Stomach (tissue), 8 donors: ENCODE measurements at regions not wholly inside any gene's neighbourhood (a gene's known extent, or its start where the extent isn't known, plus 50 kb on each side); places are given as distances from the start of the nearest gene placed in this dataset.

ENCODE experiments used
- DNase-seq, 2 donors: peaks; one replicate each; pipeline versions ENCODE4 v3.0.0 to v3.0.0-alpha.2; 2013 to 2019
- H3K27ac ChIP-seq, 5 donors: fragments of 200-600 bp in 4 of 5; sonication (generic) in 4 of 5; one replicate each; pipeline ENCODE4 v1.5.1; 2013 to 2019; ENCODE audit warnings: mild to moderate bottlenecking in 1 of 5, moderate library complexity in 1 of 5
- H3K27me3 ChIP-seq, 3 donors: fragments of 200-600 bp; sonication (generic); one replicate each; pipeline ENCODE4 v1.5.1; 2017 to 2019; ENCODE audit warnings: mixed run types in 1 of 3
- H3K36me3 ChIP-seq, 4 donors: fragments of 200-600 bp; sonication (generic); 1 replicate in 3 of 4; 2 replicates in 1 of 4; pipeline ENCODE4 v1.5.1; 2016 to 2019
- H3K4me1 ChIP-seq, 4 donors: fragments of 200-600 bp; sonication (generic); one replicate each; pipeline ENCODE4 v1.5.1; 2016 to 2019
- H3K4me3 ChIP-seq, 4 donors: fragments of 200-600 bp; sonication (generic) in 3 of 4; one replicate each; pipeline ENCODE4 v1.5.1; 2016 to 2019; ENCODE audit warnings: mild to moderate bottlenecking in 1 of 4
- H3K9me3 ChIP-seq, 4 donors: fragments of 200-600 bp; sonication (generic); one replicate each; pipeline ENCODE4 v1.5.1; 2016 to 2019
- EP300 ChIP-seq: sonication (generic); formaldehyde crosslinking; IDR thresholded peaks from one replicate; pipeline ENCODE4 v1.6.1; 2017; ENCODE audit warnings: antibody characterized with exemption
- POLR2A ChIP-seq, 4 donors: fragments of 450-650 bp; IDR thresholded peaks; one replicate each; pipeline ENCODE4 v1.6.1; 2016; ENCODE audit warnings: antibody characterized with exemption in 4 of 4, control low read depth in 2 of 4, mild to moderate bottlenecking in 1 of 4, moderate library complexity in 1 of 4
- POLR2AphosphoS5 ChIP-seq, 3 donors: sonication (generic); formaldehyde crosslinking; IDR thresholded peaks; one replicate each; pipeline ENCODE4 v1.6.1; 2016; ENCODE audit warnings: antibody characterized with exemption in 3 of 3
- WGBS, 5 donors: extraction: QIAGEN DNeasy Blood & Tissue Kit in 3 of 5; methylation state at CpG; one replicate each; pipeline versions ENCODE4 v1.1.5 to v1.1.7; 2013 to 2018; 5-methylcytosine and 5-hydroxymethylcytosine counted together
- intact Hi-C: fragments of 100-400 bp; cut with DNase I; formaldehyde crosslinking; loops from one replicate; pipeline ENCODE4 v1.15.1; 2023; ENCODE audit warnings: low total_unique reads
- TF ChIP-seq, protein P1 (sequence below), 7 experiments: fragments of 450-650 bp in 4 of 7; fragments of 200-600 bp in 3 of 7; sonication (generic) in 3 of 7; IDR thresholded peaks; one replicate each; pipeline ENCODE4 v1.5.1; 2016 to 2019; ENCODE audit warnings: antibody characterized with exemption in 7 of 7, control low read depth in 2 of 7, mild to moderate bottlenecking in 1 of 7
- donor health status: healthy with polysubstance abuse.
- donor health status: Bipolar disorder and iron deficiency.
- donor health status: healthy.

DNA sequence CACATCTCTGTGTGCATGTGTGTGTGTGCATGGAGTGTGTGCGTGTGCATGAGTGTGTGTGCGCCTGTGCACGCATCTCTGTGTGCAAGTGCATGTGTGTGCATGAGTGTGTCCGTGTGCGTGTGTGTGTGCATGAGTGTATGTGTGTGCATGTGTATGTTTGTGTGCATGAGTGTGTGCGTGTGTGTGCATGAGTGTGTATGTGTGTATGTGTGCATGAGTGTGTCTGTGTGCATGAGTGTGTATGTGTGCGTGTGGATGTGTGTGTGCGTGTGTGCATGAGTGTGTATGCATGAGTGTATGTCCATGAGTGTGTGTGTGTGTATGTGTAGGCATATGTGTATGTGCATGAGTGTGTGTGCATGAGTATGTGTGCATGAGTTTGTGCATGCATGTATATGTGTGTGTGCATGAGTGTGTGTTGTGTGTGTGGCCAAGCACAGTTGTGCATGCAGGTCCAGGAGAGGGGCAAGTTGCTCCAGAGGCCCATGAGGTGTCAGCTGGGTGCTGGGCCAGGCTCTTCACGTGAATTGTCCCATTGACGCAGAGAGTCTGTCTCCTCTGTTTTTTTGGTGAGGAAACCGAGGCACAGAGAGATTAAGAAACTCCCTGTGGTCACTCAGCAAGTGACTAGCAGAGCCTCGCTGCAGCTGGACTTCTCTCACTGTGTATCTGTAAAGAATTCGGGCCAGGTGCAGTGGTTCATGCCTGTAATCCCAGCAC lies 75.5 kb downstream of the ASB1 start:
- 91 to 95% (median 95%) methylated on average over 12 to 13 of the region's 13 CpGs for WGBS, 5 donors

DNA sequence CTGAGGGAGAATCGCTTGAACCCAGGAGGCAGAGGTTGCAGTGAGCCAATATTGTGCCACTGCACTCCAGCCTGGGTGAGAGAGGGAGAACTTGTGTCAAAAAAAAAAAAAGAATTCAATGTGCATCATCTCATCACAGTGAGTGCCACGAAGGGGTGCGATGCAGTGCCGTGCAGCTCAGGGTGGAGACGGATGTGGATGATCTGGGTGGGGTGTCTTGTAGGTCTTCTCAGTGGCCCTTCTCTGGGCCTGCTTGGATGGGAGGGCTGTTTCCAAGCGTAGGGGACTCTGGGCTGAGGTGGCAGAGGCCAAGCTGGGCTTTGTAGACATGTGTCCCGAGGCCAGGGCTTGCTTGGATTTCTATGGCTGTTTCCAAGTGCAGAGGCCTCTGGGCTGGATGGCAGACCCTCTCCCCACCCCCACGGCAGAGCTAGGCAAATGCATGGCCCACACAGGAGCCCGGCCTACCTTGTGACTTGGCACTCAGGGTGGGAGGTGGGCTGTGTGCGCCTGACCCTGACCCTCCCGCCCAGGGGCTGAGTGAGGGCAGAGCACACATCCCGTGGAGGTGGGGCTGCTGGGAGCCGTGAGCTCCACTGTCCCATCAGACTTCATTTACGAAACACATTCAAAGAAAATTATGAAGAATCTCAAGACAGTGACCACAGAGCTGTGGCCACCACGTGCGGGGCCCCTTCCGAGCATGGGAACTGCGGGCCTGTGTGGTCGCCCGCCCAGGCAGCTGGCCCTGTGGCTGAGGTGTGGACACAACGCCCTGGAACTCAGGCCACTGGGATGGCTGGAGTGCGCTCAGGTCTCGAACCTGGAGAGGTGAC lies 76.4 kb downstream of the ASB1 start:
- H3K36me3 ChIP-seq: no peaks in the 10 kb centered on the region
- no peak for DNase-seq
- no peak overlapping the region for H3K4me3 ChIP-seq
- intact Hi-C loops: no loop called here
- no peak overlapping the region for H3K27ac ChIP-seq
- 83 to 93% (median 91%) methylated on average over 17 to 23 of the region's 23 CpGs for WGBS, 5 donors
- TF ChIP-seq, protein P1, sequence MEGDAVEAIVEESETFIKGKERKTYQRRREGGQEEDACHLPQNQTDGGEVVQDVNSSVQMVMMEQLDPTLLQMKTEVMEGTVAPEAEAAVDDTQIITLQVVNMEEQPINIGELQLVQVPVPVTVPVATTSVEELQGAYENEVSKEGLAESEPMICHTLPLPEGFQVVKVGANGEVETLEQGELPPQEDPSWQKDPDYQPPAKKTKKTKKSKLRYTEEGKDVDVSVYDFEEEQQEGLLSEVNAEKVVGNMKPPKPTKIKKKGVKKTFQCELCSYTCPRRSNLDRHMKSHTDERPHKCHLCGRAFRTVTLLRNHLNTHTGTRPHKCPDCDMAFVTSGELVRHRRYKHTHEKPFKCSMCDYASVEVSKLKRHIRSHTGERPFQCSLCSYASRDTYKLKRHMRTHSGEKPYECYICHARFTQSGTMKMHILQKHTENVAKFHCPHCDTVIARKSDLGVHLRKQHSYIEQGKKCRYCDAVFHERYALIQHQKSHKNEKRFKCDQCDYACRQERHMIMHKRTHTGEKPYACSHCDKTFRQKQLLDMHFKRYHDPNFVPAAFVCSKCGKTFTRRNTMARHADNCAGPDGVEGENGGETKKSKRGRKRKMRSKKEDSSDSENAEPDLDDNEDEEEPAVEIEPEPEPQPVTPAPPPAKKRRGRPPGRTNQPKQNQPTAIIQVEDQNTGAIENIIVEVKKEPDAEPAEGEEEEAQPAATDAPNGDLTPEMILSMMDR (IDR thresholded peaks at IDR 0.05): no peak
- no peak for TF ChIP-seq POLR2AphosphoS5 (IDR thresholded peaks at IDR 0.05)
- TF ChIP-seq POLR2A (IDR thresholded peaks at IDR 0.05): no peak
- TF ChIP-seq EP300: no peak
- H3K27me3 ChIP-seq: peaks cover 0 to 7% (median 0%) of the 10 kb centered on the region in 3 donors
- no peaks in the 10 kb centered on the region for H3K4me1 ChIP-seq
- H3K9me3 ChIP-seq: no peaks in the 10 kb centered on the region

More for the DNA sequence above, 75.5 kb downstream of the ASB1 start:
- DNase-seq: no peak
- Histone ChIP-seq H3K27ac (no peak overlapping the region), H3K9me3 (no peaks in the 10 kb centered on the region), H3K36me3 (no peaks in the 10 kb centered on the region), H3K4me1 (no peaks in the 10 kb centered on the region), H3K27me3 (peaks cover 0 to 7% (median 0%) of the 10 kb centered on the region in 3 donors), H3K4me3 (no peak overlapping the region)
- TF ChIP-seq EP300: no peak
- TF ChIP-seq POLR2A (IDR thresholded peaks at IDR 0.05): no peak
- TF ChIP-seq, protein P1 (IDR thresholded peaks at IDR 0.05): no peak
- no peak for TF ChIP-seq POLR2AphosphoS5 (IDR thresholded peaks at IDR 0.05)
- intact Hi-C loops: no loop called here

DNA sequence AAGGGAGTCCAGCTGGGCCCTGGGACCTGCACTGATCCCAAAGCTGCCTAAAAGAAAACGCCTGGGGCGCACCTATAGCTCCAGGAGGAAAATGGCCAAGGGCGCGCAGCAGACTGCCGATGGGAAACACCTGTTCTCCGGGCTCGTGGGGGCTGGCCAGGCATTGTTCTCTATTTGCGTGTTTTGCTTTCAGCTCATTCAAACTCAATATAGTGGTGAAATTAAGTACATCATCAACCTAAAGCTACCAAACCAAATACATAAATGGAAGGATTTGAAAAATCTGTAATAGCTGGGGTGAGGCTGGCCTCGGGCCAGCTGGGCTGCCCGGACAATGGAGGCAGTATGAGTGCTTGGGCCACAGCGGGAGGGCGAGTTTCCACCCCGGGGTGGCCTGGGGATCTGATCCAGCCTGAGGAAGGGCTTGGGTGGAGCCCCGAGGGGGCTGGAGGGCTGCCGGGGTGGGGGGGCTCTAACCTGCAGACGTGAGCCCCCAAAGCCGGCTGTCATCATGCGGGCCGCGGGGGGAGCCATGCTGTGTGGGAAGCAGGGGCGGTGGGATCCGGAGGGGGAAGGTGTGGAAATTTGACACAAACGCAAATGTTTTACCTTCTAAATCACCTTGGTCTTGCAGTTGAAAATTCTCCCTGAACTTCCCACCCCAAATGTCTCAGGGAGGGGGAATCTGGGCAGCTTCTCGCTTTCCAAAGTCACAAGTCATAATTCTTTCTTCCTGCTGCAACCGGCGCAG lies 77.6 kb downstream of the ASB1 start:
- intact Hi-C loops: no loop called here
- Histone ChIP-seq H3K36me3 (no peaks in the 10 kb centered on the region), H3K9me3 (no peaks in the 10 kb centered on the region), H3K4me1 (no peaks in the 10 kb centered on the region), H3K27me3 (peaks cover 0 to 15% (median 0%) of the 10 kb centered on the region in 3 donors), H3K27ac (no peak overlapping the region), H3K4me3 (no peak overlapping the region)
- DNase-seq: peak in 1 of 2 donors; percentile 37
- WGBS, 5 donors: 84 to 90% (median 87%) methylated on average over 25 to 26 of the region's 26 CpGs
- no peak for TF ChIP-seq POLR2A (IDR thresholded peaks at IDR 0.05)

DNA sequence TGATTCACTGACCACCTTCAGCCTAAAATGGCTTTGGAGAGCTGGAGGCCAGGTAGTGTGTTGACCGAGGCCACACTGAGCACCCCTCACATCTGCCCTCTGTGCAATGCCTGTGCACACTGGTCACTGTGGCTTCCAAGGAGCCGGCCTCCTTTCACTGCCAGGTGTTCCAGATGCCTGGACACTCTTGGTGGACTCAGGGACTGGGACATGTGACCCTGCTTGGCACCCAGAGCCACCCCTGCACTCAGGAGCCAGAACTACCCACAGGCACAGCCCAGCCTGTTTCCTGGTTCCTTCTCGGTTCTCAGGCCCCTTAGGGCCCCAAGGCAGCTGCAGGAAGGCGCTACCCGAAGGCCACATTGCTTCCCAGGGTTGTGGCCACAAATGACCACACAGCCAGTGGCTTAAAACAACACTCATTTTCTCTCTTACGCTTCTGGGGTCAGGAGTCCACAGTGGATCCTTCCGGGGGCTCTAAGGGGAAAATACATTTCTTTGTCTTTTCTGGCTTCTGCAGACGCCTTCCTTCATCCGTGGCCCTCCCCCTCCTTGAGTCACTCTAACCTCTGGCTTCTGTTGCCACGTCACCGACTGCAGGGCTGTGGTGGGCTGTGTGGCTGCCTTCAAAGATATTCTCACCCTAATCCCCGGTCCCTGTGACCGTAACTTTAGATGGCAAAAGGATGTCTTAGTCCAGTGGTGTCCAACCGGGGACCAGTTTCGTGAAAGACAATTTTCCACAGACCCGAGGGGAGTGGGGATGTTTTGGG lies 78.6 kb downstream of the ASB1 start:
- Histone ChIP-seq H3K9me3 (no peaks in the 10 kb centered on the region), H3K36me3 (no peaks in the 10 kb centered on the region), H3K4me3 (no peak overlapping the region), H3K27ac (no peak overlapping the region), H3K27me3 (peaks cover 0 to 23% (median 0%) of the 10 kb centered on the region in 3 donors), H3K4me1 (no peaks in the 10 kb centered on the region)
- TF ChIP-seq POLR2A (IDR thresholded peaks at IDR 0.05) (no peak), POLR2AphosphoS5 (IDR thresholded peaks at IDR 0.05) (no peak), EP300 (no peak)
- TF ChIP-seq, protein P1 (IDR thresholded peaks at IDR 0.05): no peak
- DNase-seq: no peak
- 80 to 88% (median 84%) methylated on average over 14 to 16 of the region's 16 CpGs for WGBS, 5 donors
- intact Hi-C loops: no loop called here
